A549 (cell line): ENCODE measurements at regions not wholly inside any gene's neighbourhood (a gene's known extent, or its start where the extent isn't known, plus 50 kb on each side); places are given as distances from the start of the nearest gene placed in this dataset.

Experiments
- ATAC-seq, 2 experiments: fragments of 200-7000 bp in 1 of 2; fragments of >200 bp in 1 of 2; cut with Nextera tagmentation in 1 of 2; cut with Tn5 transposase in 1 of 2; 3 replicates each; pipeline versions ENCODE4 v1.8.0 to v1.9.1; 2018 to 2020; ENCODE audit warnings: mild to moderate bottlenecking in 1 of 2, moderate library complexity in 1 of 2
- CTCF ChIA-PET: fragments of 300-600 bp; sonication (Branson Sonifier 250); formaldehyde crosslinking; extraction: SDS; loops from one replicate; lab custom pipeline; 2021; ENCODE audit warnings: antibody characterized with exemption, inconsistent platforms; lab: Yijun Ruan, JAX
- POLR2A ChIA-PET: fragments of 350-600 bp; formaldehyde crosslinking; extraction: SDS; loops from one replicate; lab custom pipeline; 2021; ENCODE audit warnings: antibody characterized with exemption, inconsistent platforms; lab: Yijun Ruan, JAX
- DNase-seq, 2 experiments: peaks; one replicate each; pipeline versions ENCODE4 v3.0.0 to v3.0.0-alpha.2; 2011 to 2016; ENCODE audit warnings: low read depth in 1 of 2, low spot score in 1 of 2
- FAIRE-seq: peaks from 2 replicates; lab custom pipeline; 2011; peaks lifted over from hg19 to GRCh38; lab: Jason Lieb, UNC
- H3K27ac ChIP-seq, 2 experiments: fragments of >200 bp; sonication (Bioruptor Twin); formaldehyde crosslinking; 3 replicates each; pipeline ENCODE4 v1.5.1; 2016 to 2017
- H3K4me1 ChIP-seq: fragments of >200 bp; sonication (Bioruptor Twin); formaldehyde crosslinking; 3 replicates; pipeline ENCODE4 v1.6.1; 2016
- H3K4me2 ChIP-seq: fragments of >200 bp; sonication (Bioruptor Twin); formaldehyde crosslinking; 3 replicates; pipeline ENCODE4 v1.6.1; 2016
- H3K4me3 ChIP-seq: fragments of >200 bp; sonication (Bioruptor Twin); formaldehyde crosslinking; 3 replicates; pipeline ENCODE4 v1.5.1; 2016
- H3K9me3 ChIP-seq: fragments of >200 bp; sonication (Bioruptor Twin); formaldehyde crosslinking; 3 replicates; pipeline ENCODE4 v1.6.1; 2016
- ATOH8 ChIP-seq: fragments of 250-450 bp; sonication (Bioruptor Pico); IDR thresholded peaks from 2 replicates; pipeline ENCODE4 v1.5.0; 2020; ENCODE audit warnings: low read depth, mild to moderate bottlenecking, moderate library complexity
- BCL3 ChIP-seq: fragments of >200 bp; sonication (Bioruptor Twin); formaldehyde crosslinking; IDR thresholded peaks from 3 replicates; pipeline ENCODE4 v1.6.1; 2016
- CEBPB ChIP-seq, 2 experiments: fragments of >200 bp in 1 of 2; sonication (Bioruptor Twin) in 1 of 2; formaldehyde crosslinking in 1 of 2; IDR thresholded peaks; 2 replicates each; pipeline ENCODE4 v1.6.1; 2012 to 2016
- CHD2 ChIP-seq: fragments of 150-350 bp; IDR thresholded peaks from 2 replicates; pipeline ENCODE4 v1.6.1; 2014; ENCODE audit warnings: low read length; ENCODE audit not compliant: partially characterized antibody
- E2F6 ChIP-seq: IDR thresholded peaks from 2 replicates; pipeline ENCODE4 v1.6.1; 2012; ENCODE audit warnings: low read depth, borderline replicate concordance
- EHF ChIP-seq: fragments of 250-450 bp; sonication (Bioruptor Pico); IDR thresholded peaks from 2 replicates; pipeline ENCODE4 v1.5.0; 2020; ENCODE audit warnings: mild to moderate bottlenecking
- FOSB ChIP-seq: fragments of 250-450 bp; sonication (Bioruptor Pico); IDR thresholded peaks from 2 replicates; pipeline ENCODE4 v1.5.0; 2020; ENCODE audit warnings: mild to moderate bottlenecking, moderate library complexity
- FOSL2 ChIP-seq, 2 experiments: fragments of 450-650 bp in 1 of 2; fragments of >200 bp in 1 of 2; sonication (Bioruptor Twin) in 1 of 2; formaldehyde crosslinking; IDR thresholded peaks; 2 replicates each; pipeline versions ENCODE4 v1.5.0 to v1.6.1; 2016 to 2020; ENCODE audit warnings: mild to moderate bottlenecking in 1 of 2, moderate library complexity in 1 of 2
- GATA3 ChIP-seq: IDR thresholded peaks from 2 replicates; pipeline ENCODE4 v1.6.1; 2012; ENCODE audit warnings: borderline replicate concordance
- HDAC2 ChIP-seq: fragments of 200-600 bp; sonication (generic); IDR thresholded peaks from 2 replicates; pipeline ENCODE4 v1.6.1; 2016
- HEYL ChIP-seq: fragments of 250-450 bp; sonication (Bioruptor Pico); IDR thresholded peaks from 2 replicates; pipeline ENCODE4 v1.8.0; 2021; ENCODE audit warnings: mild to moderate bottlenecking, moderate library complexity
- HOXA7 ChIP-seq: fragments of 250-450 bp; sonication (Bioruptor Pico); IDR thresholded peaks from 2 replicates; pipeline ENCODE4 v1.5.0; 2020; ENCODE audit warnings: mild to moderate bottlenecking, moderate library complexity
- HOXB5 ChIP-seq: fragments of 250-450 bp; sonication (Bioruptor Pico); IDR thresholded peaks from 2 replicates; pipeline ENCODE4 v1.5.0; 2020; ENCODE audit warnings: mild to moderate bottlenecking, moderate library complexity
- KDM1A ChIP-seq: fragments of 200-600 bp; sonication (generic); IDR thresholded peaks from 2 replicates; pipeline ENCODE4 v1.6.1; 2016; ENCODE audit warnings: low read depth, mild to moderate bottlenecking
- MAX ChIP-seq: IDR thresholded peaks from 2 replicates; pipeline ENCODE4 v1.6.1; 2012
- MAZ ChIP-seq: fragments of 150-350 bp; IDR thresholded peaks from 2 replicates; pipeline ENCODE4 v1.6.1; 2014; ENCODE audit warnings: antibody characterized with exemption, low read depth, low read length, borderline replicate concordance
- NFE2L2 ChIP-seq: fragments of 150-350 bp; conservative IDR thresholded peaks from 2 replicates; pipeline ENCODE4 v1.6.1; 2014; ENCODE audit warnings: low read length
- NR3C1 ChIP-seq: fragments of >200 bp; sonication (Bioruptor Twin); formaldehyde crosslinking; IDR thresholded peaks from 3 replicates; pipeline ENCODE4 v1.6.1; 2017
- PBX3 ChIP-seq: IDR thresholded peaks from 2 replicates; pipeline ENCODE4 v1.6.1; 2012
- POLR2A ChIP-seq: IDR thresholded peaks from 2 replicates; pipeline ENCODE4 v1.6.1; 2012; ENCODE audit warnings: mild to moderate bottlenecking, low read length
- RCOR1 ChIP-seq: fragments of 150-350 bp; IDR thresholded peaks from 2 replicates; pipeline ENCODE4 v1.6.1; 2014; ENCODE audit warnings: antibody characterized with exemption, low read length, low read depth
- SREBF2 ChIP-seq: fragments of 450-650 bp; IDR thresholded peaks from 2 replicates; pipeline ENCODE4 v1.6.1; 2014; ENCODE audit warnings: mild to moderate bottlenecking, moderate library complexity
- TP53 ChIP-seq: fragments of 250-450 bp; sonication (Bioruptor Pico); IDR thresholded peaks from 2 replicates; pipeline ENCODE4 v1.5.0; 2021; ENCODE audit warnings: mild to moderate bottlenecking, moderate library complexity
- ZFP36 ChIP-seq: fragments of 450-650 bp; IDR thresholded peaks from 2 replicates; pipeline ENCODE4 v1.6.1; 2014; ENCODE audit warnings: borderline replicate concordance; ENCODE audit not compliant: partially characterized antibody
- WGBS: methylation state at CpG from one replicate; pipeline ENCODE4 v1.1.6; 2017; ENCODE audit errors: missing lambda C conversion rate; 5-methylcytosine and 5-hydroxymethylcytosine counted together

- FAIRE-seq, result no peak
- DNase-seq, result no peak
- Histone ChIP-seq H3K27ac (no peak overlapping the region), H3K4me1 (no peaks in the 10 kb centered on the region), H3K4me3 (no peak overlapping the region), H3K4me2 (no peak overlapping the region), H3K9me3 (no peaks in the 10 kb centered on the region)
- ChIA-PET POLR2A (no interaction called here), CTCF (no interaction called here)
- TF ChIP-seq FOSL2 (IDR thresholded peaks at IDR 0.05) (no peak), FOSL2 (CRISPR knock-in tag; IDR thresholded peaks at IDR 0.05) (no peak), MAX (no peak), HOXB5 (no peak), E2F6 (no peak), BCL3 (no peak), NR3C1 (no peak), SREBF2 (no peak), ATOH8 (CRISPR knock-in tag) (no peak), ZFP36 (no peak), HEYL (no peak), FOSB (CRISPR knock-in tag) (no peak), MAZ (no peak), CHD2 (no peak), PBX3 (no peak), EHF (CRISPR knock-in tag) (no peak), KDM1A (no peak), NFE2L2 (no peak)
- 8% methylated on average over 1 of the region's 1 CpG for WGBS
- no peak for ATAC-seq
Observed at GRCh38 chr7:110307776-110308175, 783.2 kb upstream of the LRRN3 start.

GRCh38 chr7:110308791-110309190 lies 782.1 kb upstream of the LRRN3 start:
- FAIRE-seq (no peak), ATAC-seq (no peak)
- no peak overlapping the region for H3K4me3 ChIP-seq
- 49% methylated on average over 5 of the region's 5 CpGs for WGBS
- CTCF ChIA-PET, result no interaction called here
- no peak overlapping the region for H3K4me2 ChIP-seq
- POLR2A ChIA-PET, result no interaction called here
- H3K4me1 ChIP-seq, result no peaks in the 10 kb centered on the region
- no peak for TF ChIP-seq POLR2A
- no peak for TF ChIP-seq MAZ
- TF ChIP-seq RCOR1, result no peak
- no peak for TF ChIP-seq ATOH8 (CRISPR knock-in tag)
- TF ChIP-seq HEYL, result no peak
- TF ChIP-seq HOXA7 (CRISPR knock-in tag), result no peak
- TF ChIP-seq HOXB5, result no peak
- no peak for TF ChIP-seq HDAC2
- TF ChIP-seq EHF (CRISPR knock-in tag), result no peak
- no peak for TF ChIP-seq FOSL2 (IDR thresholded peaks at IDR 0.05)
- no peak for TF ChIP-seq FOSL2 (CRISPR knock-in tag; IDR thresholded peaks at IDR 0.05)
- no peak for TF ChIP-seq TP53
- TF ChIP-seq GATA3, result no peak
- TF ChIP-seq NFE2L2, result no peak
- TF ChIP-seq BCL3, result no peak
- TF ChIP-seq CEBPB (IDR thresholded peaks at IDR 0.05), result no peak
- TF ChIP-seq, all 56 proteins: peak for 0
- DNase-seq, result no peak
- Histone ChIP-seq H3K9me3 (no peaks in the 10 kb centered on the region), H3K27ac (no peak overlapping the region)
